Kidney (tissue), 13 donors: ENCODE measurements at regions not wholly inside any gene's neighbourhood (a gene's known extent, or its start where the extent isn't known, plus 50 kb on each side); places are given as distances from the start of the nearest gene placed in this dataset.

ENCODE experiments used
- DNase-seq, 5 donors: peaks; one replicate each; pipeline ENCODE4 v3.0.0-alpha.2; 2013 to 2020
- FAIRE-seq: peaks from 2 replicates; lab custom pipeline; 2012; peaks lifted over from hg19 to GRCh38; lab: Jason Lieb, UNC
- H3K27ac ChIP-seq, 2 donors: one replicate each; pipeline ENCODE4 v1.7.0; 2013; ENCODE audit warnings: low read depth in 2 of 2, low read length in 2 of 2, inconsistent platforms in 1 of 2
- H3K27me3 ChIP-seq: one replicate; pipeline ENCODE4 v1.7.1; 2013; ENCODE audit warnings: low read length, inconsistent platforms; ENCODE audit not compliant: control insufficient read depth, insufficient read depth
- H3K36me3 ChIP-seq, 3 donors: one replicate each; pipeline versions ENCODE4 v1.7.0 to v1.7.1; 2013; ENCODE audit warnings: low read length in 3 of 3, control low read depth in 1 of 3, inconsistent platforms in 1 of 3; ENCODE audit not compliant: insufficient read depth in 3 of 3, control insufficient read depth in 2 of 3
- H3K4me1 ChIP-seq, 3 donors: one replicate each; pipeline versions ENCODE4 v1.7.0 to v1.7.1; 2013; ENCODE audit warnings: low read length in 3 of 3, inconsistent platforms in 1 of 3, low read depth in 1 of 3; ENCODE audit not compliant: control insufficient read depth in 2 of 3, insufficient read depth in 2 of 3
- H3K4me3 ChIP-seq, 3 donors: one replicate each; pipeline versions ENCODE4 v1.7.0 to v1.8.1; 2013; ENCODE audit warnings: low read length in 3 of 3, control low read depth in 1 of 3, inconsistent platforms in 1 of 3
- H3K9ac ChIP-seq, 3 donors: one replicate each; pipeline versions ENCODE4 v1.7.0 to v1.7.1; 2013; ENCODE audit warnings: low read length in 3 of 3, control low read depth in 1 of 3, inconsistent platforms in 1 of 3
- H3K9me3 ChIP-seq, 3 donors: one replicate each; pipeline versions ENCODE4 v1.7.0 to v1.7.1; 2013; ENCODE audit warnings: low read length in 3 of 3, control low read depth in 1 of 3, inconsistent platforms in 1 of 3; ENCODE audit not compliant: control insufficient read depth in 2 of 3, insufficient read depth in 1 of 3
- intact Hi-C: fragments of 100-400 bp; cut with DNase I; formaldehyde crosslinking; loops from one replicate; pipeline ENCODE4 v1.11.1; 2022
- TF ChIP-seq, protein P1 (sequence below): IDR thresholded peaks from 3 replicates; pipeline ENCODE4 v1.5.1; 2012; ENCODE audit warnings: mild to moderate bottlenecking, moderate library complexity, borderline replicate concordance; ENCODE audit not compliant: insufficient read depth; ENCODE audit errors: extremely low read depth
- donor health status: control.
- donor health status: control.
- donor health status: control.
- donor health status: control.
- donor health status: control.
- donor health status: DM: yes; HTN: yes; CAD: no.
- donor health status: Normal renal cell carcinoma (clear cell type).

DNA sequence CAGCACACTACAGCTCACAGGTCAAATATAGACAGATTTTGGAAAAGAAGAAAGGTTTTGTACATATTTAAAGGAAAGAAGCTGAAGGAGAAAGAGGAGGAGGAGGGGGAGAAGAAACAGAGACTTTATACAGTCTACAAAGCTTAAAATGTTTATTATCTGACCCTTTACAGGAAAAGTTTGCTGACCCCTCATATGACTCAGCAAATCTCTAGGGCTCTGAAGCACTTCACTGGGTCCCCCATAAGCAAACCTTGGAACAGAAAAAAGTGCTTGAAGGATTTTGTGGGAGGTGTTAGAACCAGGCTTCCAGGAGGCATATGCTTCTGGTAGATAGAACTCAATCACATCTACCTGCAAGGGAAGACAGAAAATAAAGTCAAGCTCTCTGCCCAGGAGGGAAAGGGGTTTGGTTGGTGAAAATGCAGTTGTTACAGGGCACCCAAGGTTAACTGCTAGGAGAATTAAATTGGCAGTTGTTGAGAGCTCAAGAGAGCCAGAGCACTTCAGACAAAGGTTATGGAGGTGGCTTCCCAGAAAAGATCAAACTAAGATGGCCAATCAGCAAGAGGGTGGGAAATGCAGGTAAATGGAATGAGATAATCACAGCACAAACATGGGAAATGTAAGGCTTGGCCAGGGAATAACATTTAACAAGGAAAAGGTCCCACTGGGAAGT lies 207.4 kb upstream of the SGK1 start:
- Histone ChIP-seq H3K4me1 (peaks cover 4 to 12% (median 5%) of the 10 kb centered on the region in 3 donors), H3K27me3 (no peaks in the 10 kb centered on the region), H3K9ac (no peak overlapping the region), H3K27ac (no peak overlapping the region), H3K4me3 (no peak overlapping the region), H3K36me3 (no peaks in the 10 kb centered on the region), H3K9me3 (no peaks in the 10 kb centered on the region)
- DNase-seq (no peak), FAIRE-seq (no peak)
- TF ChIP-seq, protein P1, sequence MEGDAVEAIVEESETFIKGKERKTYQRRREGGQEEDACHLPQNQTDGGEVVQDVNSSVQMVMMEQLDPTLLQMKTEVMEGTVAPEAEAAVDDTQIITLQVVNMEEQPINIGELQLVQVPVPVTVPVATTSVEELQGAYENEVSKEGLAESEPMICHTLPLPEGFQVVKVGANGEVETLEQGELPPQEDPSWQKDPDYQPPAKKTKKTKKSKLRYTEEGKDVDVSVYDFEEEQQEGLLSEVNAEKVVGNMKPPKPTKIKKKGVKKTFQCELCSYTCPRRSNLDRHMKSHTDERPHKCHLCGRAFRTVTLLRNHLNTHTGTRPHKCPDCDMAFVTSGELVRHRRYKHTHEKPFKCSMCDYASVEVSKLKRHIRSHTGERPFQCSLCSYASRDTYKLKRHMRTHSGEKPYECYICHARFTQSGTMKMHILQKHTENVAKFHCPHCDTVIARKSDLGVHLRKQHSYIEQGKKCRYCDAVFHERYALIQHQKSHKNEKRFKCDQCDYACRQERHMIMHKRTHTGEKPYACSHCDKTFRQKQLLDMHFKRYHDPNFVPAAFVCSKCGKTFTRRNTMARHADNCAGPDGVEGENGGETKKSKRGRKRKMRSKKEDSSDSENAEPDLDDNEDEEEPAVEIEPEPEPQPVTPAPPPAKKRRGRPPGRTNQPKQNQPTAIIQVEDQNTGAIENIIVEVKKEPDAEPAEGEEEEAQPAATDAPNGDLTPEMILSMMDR = no peak
- intact Hi-C loops = no loop called here

DNA sequence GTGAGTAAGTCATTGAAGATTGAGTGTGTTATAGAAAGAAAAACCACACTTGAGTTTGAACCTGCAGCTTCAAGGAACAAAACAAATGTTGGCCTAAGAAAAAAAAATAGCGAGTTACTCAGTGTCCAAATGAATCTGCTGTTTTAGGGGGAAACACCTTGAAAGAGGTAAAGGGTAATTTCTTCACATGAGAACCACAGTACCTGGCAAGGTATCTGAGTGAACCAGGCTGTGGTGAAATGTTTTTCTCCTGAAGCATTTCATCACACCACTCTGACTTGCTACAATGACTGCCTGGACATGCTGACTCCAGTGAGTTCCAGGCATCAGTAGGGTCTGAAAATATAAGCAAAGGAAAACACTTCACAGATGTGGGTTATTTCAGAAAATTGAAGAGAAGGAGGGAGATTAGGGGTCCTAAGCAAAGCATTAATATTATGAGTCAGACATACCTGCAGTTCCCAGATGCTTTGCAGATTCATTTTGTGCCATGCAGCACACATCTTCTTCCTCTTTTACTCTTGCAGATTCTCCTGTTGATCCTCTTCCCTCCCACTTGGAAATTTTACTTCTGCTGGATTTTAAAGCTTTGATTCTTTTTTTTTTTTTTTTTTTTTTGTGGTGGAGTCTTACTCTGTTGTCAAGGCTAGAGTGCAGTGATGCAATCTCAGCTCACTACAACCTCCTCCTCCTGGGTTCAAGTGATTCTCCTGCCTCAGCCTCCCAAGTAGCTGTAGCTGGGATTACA lies 206.2 kb upstream of the SGK1 start:
- Histone ChIP-seq H3K27me3 (no peaks in the 10 kb centered on the region), H3K9ac (no peak overlapping the region), H3K9me3 (no peaks in the 10 kb centered on the region), H3K4me1 (peaks cover 4 to 17% (median 5%) of the 10 kb centered on the region in 3 donors), H3K27ac (no peak overlapping the region), H3K4me3 (no peak overlapping the region), H3K36me3 (no peaks in the 10 kb centered on the region)
- FAIRE-seq (no peak), DNase-seq (no peak)
- TF ChIP-seq, protein P1 = no peak
- intact Hi-C loops = no loop called here

DNA sequence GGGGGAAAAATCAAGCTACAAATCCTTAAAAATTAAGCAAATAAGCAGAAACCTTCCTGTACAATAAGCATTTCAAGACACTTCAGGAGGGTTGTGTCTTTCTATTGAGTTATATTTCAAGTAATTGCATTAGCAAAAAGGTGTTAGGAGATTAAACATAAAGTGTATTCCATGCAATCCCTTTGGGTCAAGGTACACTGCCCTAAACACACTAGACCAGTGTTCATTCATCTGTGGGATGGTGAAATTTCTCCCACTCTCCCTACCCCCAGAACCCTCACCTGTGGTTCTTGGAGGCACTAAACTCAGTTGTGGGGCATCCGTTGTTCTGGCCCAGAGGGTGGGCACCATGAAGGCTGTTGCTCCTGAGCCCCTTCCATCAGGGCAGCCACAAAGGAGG lies 205.1 kb upstream of the SGK1 start:
- no peak overlapping the region for H3K4me3 ChIP-seq
- TF ChIP-seq, protein P1 = no peak
- H3K9me3 ChIP-seq = no peaks in the 10 kb centered on the region
- H3K27ac ChIP-seq = no peak overlapping the region
- DNase-seq = no peak
- peaks cover 4 to 20% (median 5%) of the 10 kb centered on the region in 3 donors for H3K4me1 ChIP-seq
- FAIRE-seq = no peak
- H3K27me3 ChIP-seq = no peaks in the 10 kb centered on the region
- H3K36me3 ChIP-seq = no peaks in the 10 kb centered on the region
- intact Hi-C loops = no loop called here
- no peak overlapping the region for H3K9ac ChIP-seq
